Sigmoid colon (tissue), 4 donors: ENCODE measurements at regions not wholly inside any gene's neighbourhood (a gene's known extent, or its start where the extent isn't known, plus 50 kb on each side); places are given as distances from the start of the nearest gene placed in this dataset.

ENCODE experiments used
- CTCF ChIP-seq, 4 experiments: fragments of 450-650 bp in 3 of 4; fragments of 200-600 bp in 1 of 4; IDR thresholded peaks; one replicate each; pipeline ENCODE4 v1.5.1; 2016 to 2019; ENCODE audit warnings: antibody characterized with exemption in 4 of 4, mild to moderate bottlenecking in 3 of 4, moderate library complexity in 2 of 4
- EP300 ChIP-seq, 4 donors: sonication (generic); formaldehyde crosslinking; IDR thresholded peaks; one replicate each; pipeline ENCODE4 v1.6.1; 2017; ENCODE audit warnings: antibody characterized with exemption in 4 of 4
- POLR2AphosphoS5 ChIP-seq, 4 donors: sonication (generic); formaldehyde crosslinking; IDR thresholded peaks; one replicate each; pipeline ENCODE4 v1.6.1; 2017; ENCODE audit warnings: antibody characterized with exemption in 4 of 4

GRCh38 chr6:28597924-28598722, 72.4 kb downstream of the GPX5 start:
- no peak for TF ChIP-seq CTCF (IDR thresholded peaks at IDR 0.05)
- TF ChIP-seq EP300 (IDR thresholded peaks at IDR 0.05), result no peak
- TF ChIP-seq POLR2AphosphoS5 (IDR thresholded peaks at IDR 0.05), result no peak
